ENCODE measurements at regions not wholly inside any gene's neighbourhood (a gene's known extent, or its start where the extent isn't known, plus 50 kb on each side); places are given as distances from the start of the nearest gene placed in this dataset.

- Histone ChIP-seq H3K27ac (no peak overlapping the region), H3K4me1 (no peaks in the 10 kb centered on the region), H3K9ac (no peak overlapping the region), H3K4me2 (no peak overlapping the region), H3K36me3 (no peaks in the 10 kb centered on the region), H3K9me3 (peaks cover 10% of the 10 kb centered on the region), H3K4me3 (no peak overlapping the region), H3K27me3 (no peaks in the 10 kb centered on the region), H4K20me1 (no peaks in the 10 kb centered on the region)
- TF ChIP-seq Cebpa-rat (IDR thresholded peaks at IDR 0.05): no peak
Measured at GRCh38 chr7:19930851-19931250, 157.4 kb upstream of the TMEM196 start.

GRCh38 chr7:19930051-19930450, 156.6 kb upstream of the TMEM196 start:
- Histone ChIP-seq H3K9ac (no peak overlapping the region), H3K27ac (no peak overlapping the region), H3K9me3 (0 out of 2 replicates have a peak, but pooled peaks cover 4% of the 10 kb centered on the region), H3K27me3 (no peaks in the 10 kb centered on the region), H4K20me1 (no peaks in the 10 kb centered on the region), H3K4me3 (no peak overlapping the region), H3K4me2 (no peak overlapping the region), H3K36me3 (no peaks in the 10 kb centered on the region), H3K4me1 (no peaks in the 10 kb centered on the region)
- TF ChIP-seq Cebpa-rat (IDR thresholded peaks at IDR 0.05): no peak

GRCh38 chr7:19928247-19928646, 154.8 kb upstream of the TMEM196 start:
- no peak for TF ChIP-seq Cebpa-rat (IDR thresholded peaks at IDR 0.05)
- no peak overlapping the region for H3K4me2 ChIP-seq

GRCh38 chr7:19920705-19921104, 147.3 kb upstream of the TMEM196 start:
- Histone ChIP-seq H3K36me3 (no peaks in the 10 kb centered on the region), H4K20me1 (no peaks in the 10 kb centered on the region), H3K27me3 (no peaks in the 10 kb centered on the region; the same call in 1 of the 2 replicates), H3K9ac (no peak overlapping the region), H3K4me2 (no peak overlapping the region), H3K4me3 (no peak overlapping the region), H3K27ac (no peak overlapping the region), H3K4me1 (no peaks in the 10 kb centered on the region), H3K9me3 (no peaks in the 10 kb centered on the region)
- TF ChIP-seq Cebpa-rat (IDR thresholded peaks at IDR 0.05): no peak

More at GRCh38 chr7:19928247-19928646, 154.8 kb upstream of the TMEM196 start:
- Histone ChIP-seq H4K20me1 (no peaks in the 10 kb centered on the region), H3K36me3 (no peaks in the 10 kb centered on the region), H3K9me3 (no peaks in the 10 kb centered on the region), H3K27ac (no peak overlapping the region), H3K4me1 (no peaks in the 10 kb centered on the region), H3K27me3 (no peaks in the 10 kb centered on the region), H3K4me3 (no peak overlapping the region), H3K9ac (no peak overlapping the region)

- Histone ChIP-seq H3K36me3 (no peaks in the 10 kb centered on the region), H3K27ac (no peak overlapping the region), H3K9ac (no peak overlapping the region), H3K4me1 (no peaks in the 10 kb centered on the region), H4K20me1 (no peaks in the 10 kb centered on the region), H3K27me3 (no peaks in the 10 kb centered on the region; the same call in 1 of the 2 replicates), H3K9me3 (no peaks in the 10 kb centered on the region), H3K4me2 (no peak overlapping the region), H3K4me3 (no peak overlapping the region)
- TF ChIP-seq Cebpa-rat (IDR thresholded peaks at IDR 0.05): no peak
Measured at GRCh38 chr7:19920166-19920565, 146.7 kb upstream of the TMEM196 start.

GRCh38 chr7:19919261-19920095, 146.1 kb upstream of the TMEM196 start:
- TF ChIP-seq Cebpa-rat (IDR thresholded peaks at IDR 0.05): no peak
- Histone ChIP-seq H3K4me1 (no peaks in the 10 kb centered on the region), H3K36me3 (no peaks in the 10 kb centered on the region), H3K4me2 (no peak overlapping the region), H3K9ac (no peak overlapping the region), H3K4me3 (no peak overlapping the region), H3K27ac (no peak overlapping the region), H3K27me3 (no peaks in the 10 kb centered on the region; the same call in 1 of the 2 replicates), H3K9me3 (no peaks in the 10 kb centered on the region), H4K20me1 (no peaks in the 10 kb centered on the region)

GRCh38 chr7:19916046-19916445, 142.6 kb upstream of the TMEM196 start:
- Histone ChIP-seq H3K27ac (no peak overlapping the region), H3K4me3 (no peak overlapping the region), H3K4me1 (no peaks in the 10 kb centered on the region), H3K9ac (no peak overlapping the region), H3K9me3 (no peaks in the 10 kb centered on the region), H3K27me3 (no peaks in the 10 kb centered on the region; the same call in 1 of the 2 replicates), H3K36me3 (no peaks in the 10 kb centered on the region), H4K20me1 (no peaks in the 10 kb centered on the region), H3K4me2 (no peak overlapping the region)
- no peak for TF ChIP-seq Cebpa-rat (IDR thresholded peaks at IDR 0.05)

GRCh38 chr7:19915596-19915995, 142.2 kb upstream of the TMEM196 start:
- no peaks in the 10 kb centered on the region for H3K36me3 ChIP-seq
- H3K4me2 ChIP-seq: no peak overlapping the region
- no peaks in the 10 kb centered on the region for H3K4me1 ChIP-seq
- no peaks in the 10 kb centered on the region for H3K27me3 ChIP-seq
- no peak overlapping the region for H3K9ac ChIP-seq
- no peaks in the 10 kb centered on the region for H4K20me1 ChIP-seq
- no peak overlapping the region for H3K4me3 ChIP-seq
- no peak overlapping the region for H3K27ac ChIP-seq
- no peak for TF ChIP-seq Cebpa-rat (IDR thresholded peaks at IDR 0.05)
- H3K9me3 ChIP-seq: no peaks in the 10 kb centered on the region

- Histone ChIP-seq H3K27ac (no peak overlapping the region), H3K4me1 (no peaks in the 10 kb centered on the region), H3K9me3 (no peaks in the 10 kb centered on the region), H3K4me3 (no peak overlapping the region), H3K4me2 (no peak overlapping the region), H3K9ac (no peak overlapping the region), H3K27me3 (no peaks in the 10 kb centered on the region), H4K20me1 (no peaks in the 10 kb centered on the region), H3K36me3 (no peaks in the 10 kb centered on the region)
- no peak for TF ChIP-seq Cebpa-rat (IDR thresholded peaks at IDR 0.05)
Measured at GRCh38 chr7:19914866-19915265, 141.4 kb upstream of the TMEM196 start.

GRCh38 chr7:19900118-19900517, 126.7 kb upstream of the TMEM196 start:
- Histone ChIP-seq H3K4me1 (no peaks in the 10 kb centered on the region), H3K9ac (no peak overlapping the region), H3K27me3 (no peaks in the 10 kb centered on the region), H4K20me1 (no peaks in the 10 kb centered on the region), H3K4me3 (no peak overlapping the region), H3K4me2 (no peak overlapping the region), H3K9me3 (no peaks in the 10 kb centered on the region), H3K36me3 (no peaks in the 10 kb centered on the region), H3K27ac (no peak overlapping the region)
- no peak for TF ChIP-seq Cebpa-rat (IDR thresholded peaks at IDR 0.05)
